ENCODE measurements at regions not wholly inside any gene's neighbourhood (a gene's known extent, or its start where the extent isn't known, plus 50 kb on each side); places are given as distances from the start of the nearest gene placed in this dataset.

DNA sequence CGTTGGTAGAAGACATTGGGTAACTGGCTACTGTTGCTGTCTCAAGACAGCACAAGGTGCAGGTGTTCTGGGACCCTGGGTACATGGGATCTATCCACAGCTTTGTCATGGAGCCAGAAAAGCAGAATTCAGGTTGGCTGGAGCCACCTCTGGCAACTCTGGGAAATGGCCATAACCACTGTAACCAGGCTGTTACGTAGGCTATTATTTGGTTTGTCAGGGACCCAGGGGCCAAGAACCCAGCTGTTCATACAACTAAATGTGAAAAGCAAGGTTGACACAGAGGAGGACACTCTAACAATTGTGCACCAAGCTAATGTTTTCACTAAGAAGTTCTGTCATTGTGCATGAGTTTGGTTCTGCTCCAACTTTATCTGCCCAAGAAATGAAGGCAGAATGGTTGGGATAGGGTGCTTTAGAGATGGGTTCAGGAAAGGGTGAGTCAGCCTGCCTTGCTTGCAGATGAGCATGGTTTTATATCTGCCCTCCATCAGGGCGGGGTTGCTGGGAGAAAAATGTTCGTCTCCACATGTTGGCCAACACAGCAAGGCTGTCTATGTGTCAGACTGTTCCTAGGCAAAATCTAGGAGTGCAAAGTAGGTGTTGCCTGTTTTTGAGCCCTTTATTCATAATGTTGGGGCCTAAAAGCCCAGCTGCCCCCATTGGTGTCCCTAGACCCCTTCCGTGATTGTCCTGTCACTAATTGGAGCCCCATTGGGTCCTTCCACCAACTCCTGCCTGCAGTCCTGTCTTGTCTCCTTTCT is 131.3 kb upstream of the DAP start:
- Histone ChIP-seq H3K79me2 (ENCODE audit: insufficient read depth, low read length) (no peaks in the 10 kb centered on the region), H3K27ac (ENCODE audit: low read depth in 1 of 2, low read length in 2 of 2) (no peak overlapping the region), H3K9ac (ENCODE audit: insufficient read depth, low read length, poor library complexity, severe bottlenecking) (no peak overlapping the region), H3K27me3 (ENCODE audit: control insufficient read depth in 2 of 2, insufficient read depth in 2 of 2, low read length in 2 of 2) (no peaks in the 10 kb centered on the region), H4K20me1 (ENCODE audit: insufficient read depth, low read length) (no peaks in the 10 kb centered on the region), H3K9me3 (replicated peaks in 1 of 2; ENCODE audit: control insufficient read depth in 1 of 2, insufficient read depth in 1 of 2, low read length in 2 of 2) (peaks cover 0 to 10% of the 10 kb centered on the region in 2 donors), H3K4me1 (ENCODE audit: control insufficient read depth in 1 of 2, insufficient read depth in 2 of 2, low read length in 2 of 2) (no peaks in the 10 kb centered on the region), H3K36me3 (replicated peaks in 1 of 2; ENCODE audit: control insufficient read depth in 1 of 2, insufficient read depth in 2 of 2, low read length in 2 of 2) (no peaks in the 10 kb centered on the region), H3K4me2 (replicated peaks; ENCODE audit: extremely low read depth, low read length, poor library complexity, severe bottlenecking) (no peak overlapping the region), H3K4me3 (replicated peaks in 1 of 3; ENCODE audit: low read depth in 2 of 3, low read length in 3 of 3) (no peak overlapping the region), H2AFZ (ENCODE audit: insufficient read depth, low read depth, low read length, poor library complexity, severe bottlenecking) (no peak overlapping the region)
- no peak overlapping the region for H3K27ac Mint-ChIP-seq
- H3K27me3 Mint-ChIP-seq (ENCODE audit: low read depth in 3 of 3) = peaks cover 0 to 4% (median 3%) of the 10 kb centered on the region in 3 donors
- 94% methylated on average over 4 of the region's 5 CpGs for WGBS (ENCODE audit: insufficient coverage)
- H3K36me3 Mint-ChIP-seq = peaks cover 0 to 3% of the 10 kb centered on the region in 2 donors
- H3K9me3 Mint-ChIP-seq = peaks cover 1 to 9% (median 6%) of the 10 kb centered on the region in 7 donors
- intact Hi-C loops (cut with micrococcal nuclease) = no loop called here
- TF ChIP-seq, protein P1, sequence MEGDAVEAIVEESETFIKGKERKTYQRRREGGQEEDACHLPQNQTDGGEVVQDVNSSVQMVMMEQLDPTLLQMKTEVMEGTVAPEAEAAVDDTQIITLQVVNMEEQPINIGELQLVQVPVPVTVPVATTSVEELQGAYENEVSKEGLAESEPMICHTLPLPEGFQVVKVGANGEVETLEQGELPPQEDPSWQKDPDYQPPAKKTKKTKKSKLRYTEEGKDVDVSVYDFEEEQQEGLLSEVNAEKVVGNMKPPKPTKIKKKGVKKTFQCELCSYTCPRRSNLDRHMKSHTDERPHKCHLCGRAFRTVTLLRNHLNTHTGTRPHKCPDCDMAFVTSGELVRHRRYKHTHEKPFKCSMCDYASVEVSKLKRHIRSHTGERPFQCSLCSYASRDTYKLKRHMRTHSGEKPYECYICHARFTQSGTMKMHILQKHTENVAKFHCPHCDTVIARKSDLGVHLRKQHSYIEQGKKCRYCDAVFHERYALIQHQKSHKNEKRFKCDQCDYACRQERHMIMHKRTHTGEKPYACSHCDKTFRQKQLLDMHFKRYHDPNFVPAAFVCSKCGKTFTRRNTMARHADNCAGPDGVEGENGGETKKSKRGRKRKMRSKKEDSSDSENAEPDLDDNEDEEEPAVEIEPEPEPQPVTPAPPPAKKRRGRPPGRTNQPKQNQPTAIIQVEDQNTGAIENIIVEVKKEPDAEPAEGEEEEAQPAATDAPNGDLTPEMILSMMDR (IDR thresholded peaks at IDR 0.05) = no peak
- no peak overlapping the region for H3K4me3 Mint-ChIP-seq
- H3K4me1 Mint-ChIP-seq = no peaks in the 10 kb centered on the region
- no peak for DNase-seq

DNA sequence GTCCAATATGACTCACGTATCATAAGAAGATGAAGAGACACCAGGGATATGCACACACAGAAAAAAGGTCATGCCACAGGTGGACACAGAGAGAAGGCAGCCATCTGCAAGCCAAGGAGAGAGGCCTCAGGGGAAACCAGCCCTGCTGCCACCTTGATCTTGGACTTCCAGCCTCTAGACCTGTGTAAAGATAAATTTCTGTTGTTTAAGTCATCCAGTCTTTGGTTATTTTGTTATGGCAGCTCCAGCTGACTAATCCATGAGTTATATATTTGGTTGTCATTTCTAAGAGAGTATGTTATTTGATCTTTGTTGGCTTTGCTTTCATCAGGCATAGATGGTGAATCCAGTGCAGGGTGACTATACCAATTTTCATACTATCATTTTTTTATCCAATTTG is 130.2 kb upstream of the DAP start:
- TF ChIP-seq, protein P1 (IDR thresholded peaks at IDR 0.05) = no peak
- no peak overlapping the region for H3K4me3 ChIP-seq (replicated peaks in 1 of 3; ENCODE audit: low read depth in 2 of 3, low read length in 3 of 3)
- WGBS (ENCODE audit: insufficient coverage) = no CpG with 5 or more reads among the region's 1 CpG
- no peaks in the 10 kb centered on the region for H4K20me1 ChIP-seq (ENCODE audit: insufficient read depth, low read length)
- DNase-seq = no peak
- H3K27ac ChIP-seq (ENCODE audit: low read depth in 1 of 2, low read length in 2 of 2) = no peak overlapping the region
- H3K9me3 ChIP-seq (replicated peaks in 1 of 2; ENCODE audit: control insufficient read depth in 1 of 2, insufficient read depth in 1 of 2, low read length in 2 of 2) = peaks cover 0 to 10% of the 10 kb centered on the region in 2 donors
- H2AFZ ChIP-seq (ENCODE audit: insufficient read depth, low read depth, low read length, poor library complexity, severe bottlenecking) = no peak overlapping the region
- H3K9me3 Mint-ChIP-seq = peaks cover 1 to 9% (median 6%) of the 10 kb centered on the region in 7 donors
- H3K9ac ChIP-seq (ENCODE audit: insufficient read depth, low read length, poor library complexity, severe bottlenecking) = no peak overlapping the region
- H3K27ac Mint-ChIP-seq = no peak overlapping the region
- no peaks in the 10 kb centered on the region for H3K79me2 ChIP-seq (ENCODE audit: insufficient read depth, low read length)
- H3K4me1 Mint-ChIP-seq = no peaks in the 10 kb centered on the region
- intact Hi-C loops (cut with micrococcal nuclease) = no loop called here
- no peak overlapping the region for H3K4me3 Mint-ChIP-seq
- peaks cover 0 to 4% (median 3%) of the 10 kb centered on the region in 3 donors for H3K27me3 Mint-ChIP-seq (ENCODE audit: low read depth in 3 of 3)
- no peaks in the 10 kb centered on the region for H3K36me3 ChIP-seq (replicated peaks in 1 of 2; ENCODE audit: control insufficient read depth in 1 of 2, insufficient read depth in 2 of 2, low read length in 2 of 2)
- peaks cover 0 to 3% of the 10 kb centered on the region in 2 donors for H3K36me3 Mint-ChIP-seq
- H3K4me2 ChIP-seq (replicated peaks; ENCODE audit: extremely low read depth, low read length, poor library complexity, severe bottlenecking) = no peak overlapping the region
- H3K4me1 ChIP-seq (ENCODE audit: control insufficient read depth in 1 of 2, insufficient read depth in 2 of 2, low read length in 2 of 2) = no peaks in the 10 kb centered on the region
- H3K27me3 ChIP-seq (ENCODE audit: control insufficient read depth in 2 of 2, insufficient read depth in 2 of 2, low read length in 2 of 2) = no peaks in the 10 kb centered on the region

Data from CD14-positive monocyte (primary cell).